ENCODE measurements at regions not wholly inside any gene's neighbourhood (a gene's known extent, or its start where the extent isn't known, plus 50 kb on each side); places are given as distances from the start of the nearest gene placed in this dataset.

- TF ChIP-seq CTCF (conservative IDR thresholded peaks at IDR 0.05; ENCODE audit: low read depth in 2 of 2) (no peak), REST (IDR thresholded peaks at IDR 0.05; ENCODE audit: unreplicated experiment) (no peak), POLR2AphosphoS5 (IDR thresholded peaks at IDR 0.05; ENCODE audit: low read depth) (no peak), EZH2phosphoT487 (IDR thresholded peaks at IDR 0.05; ENCODE audit: unreplicated experiment) (no peak), ZNF331 (CRISPR knock-in tag; IDR thresholded peaks at IDR 0.05; ENCODE audit: low read depth) (no peak), ETS1 (IDR thresholded peaks at IDR 0.05) (no peak), JUNB (IDR thresholded peaks at IDR 0.05; ENCODE audit: unreplicated experiment) (no peak), EZH2 (IDR thresholded peaks at IDR 0.05; ENCODE audit: low read depth, unreplicated experiment) (no peak), NANOG (IDR thresholded peaks at IDR 0.05; ENCODE audit: borderline replicate concordance) (no peak), CREB1 (CRISPR knock-in tag; IDR thresholded peaks at IDR 0.05; ENCODE audit: low read depth) (no peak), ZNF114 (CRISPR knock-in tag; IDR thresholded peaks at IDR 0.05) (no peak), ZNF462 (CRISPR knock-in tag; IDR thresholded peaks at IDR 0.05) (no peak), STAT1 (IDR thresholded peaks at IDR 0.05; ENCODE audit: unreplicated experiment) (no peak)
Measured at GRCh38 chr15:101561584-101561906, 72.0 kb upstream of the PCSK6 start.

Data from GM23338 (cell line).